ENCODE measurements at regions not wholly inside any gene's neighbourhood (a gene's known extent, or its start where the extent isn't known, plus 50 kb on each side); places are given as distances from the start of the nearest gene placed in this dataset.
"Not testable (repeated sequence)": the region's sequence is repeated elsewhere in the genome, so short reads cannot be mapped to it uniquely, and the experiment has no call there.

DNA sequence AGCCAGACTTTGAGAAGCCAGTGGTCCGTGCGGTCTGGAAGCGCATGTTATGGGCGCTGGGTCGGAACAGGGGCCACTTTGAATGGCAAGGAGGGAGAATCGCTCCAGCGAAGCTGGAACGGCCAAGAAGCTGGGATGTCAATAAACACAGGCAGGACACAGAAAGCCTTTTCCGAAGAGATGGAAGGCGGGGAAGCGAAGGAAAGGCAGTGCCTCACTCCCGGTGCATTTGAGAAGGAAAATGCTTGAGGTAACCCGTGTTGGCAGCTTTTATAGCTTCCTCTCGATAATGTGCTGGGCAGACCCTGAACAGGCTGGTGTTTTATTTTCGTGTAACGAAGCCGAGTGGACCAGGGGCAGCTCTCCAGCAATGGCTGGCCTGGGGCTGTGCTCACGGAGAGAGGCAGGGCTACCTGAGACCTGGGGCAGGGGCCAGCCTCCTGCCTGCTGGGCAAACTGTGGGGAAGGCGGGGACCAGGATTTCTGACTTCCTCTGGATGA, 84.2 kb upstream of the SPRY4 start:
- no peak for DNase-seq (ENCODE audit: low read depth)

DNA sequence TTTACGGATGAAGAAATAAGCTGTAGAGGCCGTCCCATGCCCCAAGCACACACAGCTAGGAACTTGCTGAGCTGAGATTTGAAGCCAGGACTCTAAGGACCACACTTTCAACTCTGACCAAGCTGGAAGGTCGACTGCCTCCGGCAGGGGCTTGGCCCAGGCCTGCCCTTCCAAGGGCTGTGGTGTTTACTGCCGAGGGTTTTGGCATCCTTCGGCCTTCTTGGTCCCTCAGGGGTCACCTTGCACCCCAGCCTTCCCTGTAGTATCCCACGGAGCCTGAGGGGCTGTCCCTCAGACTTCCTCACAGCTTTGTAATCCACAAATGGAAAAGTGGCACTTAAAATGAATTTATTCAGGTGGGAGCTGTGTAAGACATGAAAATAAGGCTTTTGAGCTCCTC, 83.7 kb upstream of the SPRY4 start:
- DNase-seq (ENCODE audit: low read depth): no peak

DNA sequence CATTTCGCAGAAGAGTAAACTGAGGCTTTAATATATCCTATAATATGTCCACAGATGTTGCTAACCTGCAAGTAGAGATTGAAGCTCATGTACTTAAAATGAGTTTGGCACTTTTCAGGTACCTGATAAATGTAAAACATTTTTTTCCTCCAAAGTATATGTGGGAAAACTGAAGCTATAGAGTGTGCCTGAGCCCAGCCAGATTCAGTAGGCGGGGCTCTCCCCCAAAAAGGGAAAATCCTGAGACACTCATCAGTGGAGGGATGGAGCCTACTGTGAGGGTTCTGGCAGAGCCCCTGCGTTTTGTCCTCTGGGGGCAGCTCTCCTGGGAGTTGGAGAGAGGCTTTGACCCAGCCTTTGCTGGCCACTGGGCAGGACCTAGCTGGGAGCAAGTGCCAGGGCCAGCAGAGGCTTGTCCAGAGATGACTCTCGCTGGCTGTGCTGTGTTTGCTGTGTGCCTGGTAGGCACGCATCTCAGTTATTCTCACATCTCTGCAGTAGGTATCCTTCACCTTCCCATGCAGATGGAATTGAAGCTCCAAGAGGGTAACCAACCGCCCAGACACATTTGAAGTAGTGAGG, 81.1 kb upstream of the SPRY4 start:
- DNase-seq (ENCODE audit: low read depth): no peak

DNA sequence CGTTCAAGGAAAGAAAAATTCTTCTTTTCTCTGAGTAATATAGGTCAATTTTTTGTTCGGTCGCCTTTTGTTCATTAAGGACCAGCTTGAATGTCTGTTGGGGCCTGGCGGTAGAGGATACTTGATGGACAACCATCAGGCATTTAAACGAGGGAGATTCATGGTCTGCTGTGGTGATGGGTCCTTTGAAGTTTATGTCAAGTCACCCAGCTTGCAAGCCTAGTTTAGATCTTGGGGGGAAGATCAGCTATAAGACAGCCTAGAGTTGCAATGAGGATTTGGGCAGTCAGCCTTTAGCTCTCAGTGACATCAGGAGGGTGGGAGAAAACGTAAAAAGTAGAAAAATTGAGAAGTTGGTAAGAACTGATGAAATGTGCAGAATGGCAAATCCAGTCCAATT, 80.2 kb upstream of the SPRY4 start:
- no peak for DNase-seq (ENCODE audit: low read depth)

DNA sequence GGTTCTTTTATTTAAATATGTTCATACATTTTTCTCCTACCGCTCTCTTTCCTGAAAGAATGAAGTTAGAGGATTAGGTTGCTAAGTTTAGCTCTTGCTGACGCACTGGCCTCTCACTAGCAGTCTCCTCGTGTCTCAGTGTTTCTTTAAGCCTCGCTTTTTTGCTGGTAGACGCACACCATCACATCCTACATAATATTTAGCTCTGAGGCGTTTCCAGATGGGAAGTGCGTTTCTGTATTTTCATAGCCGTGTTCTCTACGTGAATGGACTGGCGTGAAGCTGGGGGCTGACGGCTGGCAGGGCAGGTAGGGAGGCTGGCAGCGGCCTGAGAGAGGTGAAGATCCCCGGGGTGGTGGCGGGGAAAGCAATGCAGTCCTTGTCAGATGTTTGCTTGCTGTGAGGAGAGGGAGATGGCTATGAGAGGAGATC, 79.2 kb upstream of the SPRY4 start:
- no peak for DNase-seq (ENCODE audit: low read depth)

DNA sequence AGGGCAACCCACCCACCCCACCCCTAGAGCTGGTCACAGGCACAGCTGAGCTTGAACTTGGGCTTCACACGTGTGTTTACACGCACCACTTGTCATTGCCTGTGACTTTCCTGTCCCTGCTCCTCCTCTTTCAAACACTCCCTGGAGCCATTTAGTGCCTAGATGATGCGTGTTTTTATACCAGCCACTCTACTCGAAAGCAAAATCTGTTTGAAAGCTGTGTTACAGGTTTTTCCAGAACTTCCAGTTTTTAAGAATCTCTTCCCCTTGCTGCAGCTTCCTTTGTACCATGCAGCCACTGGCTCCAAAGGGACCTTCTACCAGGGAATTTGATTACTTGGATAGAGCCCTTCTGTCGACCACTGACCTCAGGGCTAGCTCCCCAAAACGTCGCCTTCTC, 78.8 kb upstream of the SPRY4 start:
- DNase-seq (ENCODE audit: low read depth): no peak

DNA sequence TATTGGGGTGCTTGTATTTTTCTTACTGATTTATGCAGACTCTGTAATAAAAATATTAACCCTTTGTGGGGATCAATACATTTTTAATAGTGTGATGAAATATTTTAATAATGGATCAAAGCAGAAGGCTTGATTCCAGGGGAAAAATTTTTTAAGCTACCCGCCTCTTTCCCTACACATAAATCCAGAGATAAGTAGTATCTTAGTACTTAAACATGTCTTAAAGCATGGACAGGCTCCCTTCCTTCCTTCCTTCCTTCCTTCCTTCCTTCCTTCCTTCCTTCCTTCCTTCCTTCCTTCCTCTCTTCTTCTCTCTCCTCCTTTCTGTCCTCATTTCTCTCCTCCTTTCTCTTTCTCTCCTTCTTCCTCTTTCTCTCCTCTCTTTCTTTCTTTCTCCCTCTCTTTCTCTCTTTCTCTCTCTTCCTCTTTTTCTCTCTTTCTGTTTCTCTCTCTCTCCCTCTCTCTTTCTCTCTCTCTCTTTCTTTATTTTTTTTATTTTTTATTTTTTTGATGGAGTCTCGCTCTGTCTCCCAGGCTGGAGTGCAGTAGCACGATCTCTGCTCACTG, 78.0 kb upstream of the SPRY4 start:
- DNase-seq (ENCODE audit: low read depth): no peak

DNA sequence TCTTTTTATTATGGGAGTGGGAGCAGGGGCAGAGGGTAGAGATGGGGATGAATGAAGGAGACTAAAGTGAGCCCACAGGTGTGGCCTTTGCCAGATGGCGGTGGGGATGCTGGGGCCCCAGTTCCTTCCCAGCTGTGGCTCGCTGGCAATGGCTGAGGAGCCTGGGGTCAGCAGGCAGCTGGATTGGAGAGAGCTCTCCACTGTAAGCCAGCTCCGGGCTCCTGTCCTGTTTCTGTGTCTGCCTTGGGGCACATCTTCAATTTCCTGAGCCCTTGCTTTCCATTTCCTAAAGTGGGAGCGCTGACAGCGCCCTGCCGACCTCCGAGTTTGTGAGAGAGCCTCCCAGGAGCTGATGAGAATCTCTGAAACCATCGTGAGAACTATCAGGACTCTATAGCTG, 75.6 kb upstream of the SPRY4 start:
- no peak for DNase-seq (ENCODE audit: low read depth)

DNA sequence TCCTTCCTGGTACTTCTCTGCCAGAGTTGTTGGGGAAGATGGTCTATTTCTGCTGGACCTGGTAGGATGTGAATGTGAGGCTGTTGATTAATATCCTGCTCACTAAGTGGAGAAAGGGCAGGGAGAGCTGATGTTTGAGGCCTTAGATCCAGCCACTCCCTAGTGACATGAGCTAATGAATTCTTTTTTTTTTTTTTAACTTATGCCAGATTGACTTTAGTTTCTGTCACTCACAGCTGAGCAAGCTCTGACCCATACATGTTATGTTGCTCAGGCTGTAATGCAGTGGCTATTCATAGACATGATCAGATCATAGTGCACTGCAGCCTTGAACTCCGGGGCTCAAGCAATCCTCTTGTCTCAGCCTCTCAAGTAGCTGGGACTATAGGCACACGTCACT, 75.1 kb upstream of the SPRY4 start:
- no peak for DNase-seq (ENCODE audit: low read depth)

DNA sequence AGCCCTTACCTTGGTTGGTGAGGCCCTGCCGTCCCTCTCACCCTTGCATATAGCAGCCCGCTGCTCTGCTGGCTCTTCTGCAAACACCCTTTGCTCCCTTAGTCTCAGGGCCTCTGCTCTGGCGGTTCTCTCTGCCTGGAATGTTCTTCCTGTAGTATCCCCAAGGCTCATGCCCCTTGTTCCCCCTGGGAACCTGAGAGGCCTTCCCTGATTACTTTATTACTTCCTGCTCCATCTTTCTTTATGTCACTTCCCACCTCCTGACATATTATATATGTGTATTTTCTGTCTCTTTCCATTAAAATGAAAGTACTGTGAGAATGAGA, 73.9 kb upstream of the SPRY4 start:
- no peak for DNase-seq (ENCODE audit: low read depth)

DNA sequence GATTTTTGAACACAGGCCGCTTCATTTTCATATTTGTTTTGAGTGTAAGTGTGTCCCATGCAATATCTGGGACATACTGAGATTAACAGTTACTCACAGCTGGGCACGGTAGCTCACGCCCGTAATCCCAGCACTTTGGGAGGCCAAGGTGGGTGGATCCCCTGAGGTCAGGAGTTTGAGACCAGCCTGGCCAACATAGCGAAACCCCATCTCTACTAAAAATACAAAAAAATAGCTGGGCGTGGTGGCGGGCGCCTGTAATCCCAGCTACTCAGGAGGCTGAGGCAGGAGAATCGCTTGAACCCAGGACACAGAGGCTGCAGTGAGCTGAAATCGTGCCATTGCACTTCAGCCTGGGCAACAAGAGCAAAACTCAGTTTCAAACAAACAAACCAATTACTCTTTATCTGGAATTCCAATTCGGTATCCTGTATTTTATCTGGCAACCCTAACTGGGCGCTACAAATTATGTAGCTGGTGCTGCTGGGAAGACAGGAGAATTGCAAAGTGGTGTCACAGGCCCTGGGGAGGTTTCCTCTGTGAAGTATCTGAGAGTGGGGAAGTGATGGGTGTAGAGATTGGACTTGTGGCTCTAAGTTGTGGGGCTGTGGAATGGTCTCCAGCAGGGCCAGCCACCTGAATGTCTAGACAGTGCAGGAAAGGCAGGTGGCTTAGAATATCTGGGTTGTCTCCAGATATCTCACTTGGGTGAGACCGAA, 73.3 kb upstream of the SPRY4 start:
- not testable (repeated sequence) for DNase-seq (ENCODE audit: low read depth)

DNA sequence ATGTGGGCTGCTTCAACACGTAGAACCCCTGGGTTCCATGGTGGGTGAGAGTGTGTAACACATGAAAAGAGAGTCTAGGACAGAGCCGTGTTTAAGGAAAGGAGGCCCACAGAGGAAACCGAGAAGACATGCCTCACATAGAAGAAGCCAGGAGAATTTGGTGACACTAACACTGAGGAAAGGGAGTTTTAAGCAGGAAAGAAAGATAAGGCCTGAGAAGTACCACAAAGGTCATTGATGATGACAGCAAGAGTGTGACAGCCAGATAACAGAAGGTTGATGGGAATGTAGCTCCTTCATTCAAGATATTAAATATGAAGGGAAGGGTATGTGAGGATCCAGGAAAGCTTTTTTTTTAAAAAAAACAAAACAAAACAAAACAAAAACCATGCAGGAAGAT, 72.4 kb upstream of the SPRY4 start:
- no peak for DNase-seq (ENCODE audit: low read depth)

DNA sequence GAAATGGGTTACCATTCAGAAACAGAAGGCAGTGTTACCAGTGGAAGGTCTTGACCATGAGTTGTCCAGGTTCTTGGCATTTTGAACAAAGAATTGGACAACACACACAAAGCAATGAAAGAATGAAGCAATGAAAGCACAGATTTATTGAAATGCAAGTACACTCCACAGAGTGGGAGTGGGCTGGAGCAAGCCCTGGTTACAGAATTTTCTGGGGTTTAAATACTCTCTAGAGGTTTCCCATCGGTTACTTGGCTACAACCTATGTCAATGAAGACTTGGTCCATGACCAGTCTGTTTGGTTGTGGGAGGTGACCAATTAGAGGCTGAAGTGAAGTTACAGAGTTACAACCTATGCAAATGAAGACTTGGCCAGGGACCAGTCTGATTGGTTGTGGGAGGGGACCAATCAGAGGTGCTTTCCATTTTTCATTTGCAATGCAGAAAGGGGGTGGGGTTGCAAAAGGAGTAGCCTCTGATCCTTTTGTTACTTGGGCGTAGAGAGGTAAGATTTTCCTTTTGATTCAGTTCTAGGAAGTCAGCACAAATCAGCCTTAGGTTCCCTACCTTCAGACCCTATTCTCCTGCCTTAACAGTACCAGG, 71.7 kb upstream of the SPRY4 start:
- no peak for DNase-seq (ENCODE audit: low read depth)

DNA sequence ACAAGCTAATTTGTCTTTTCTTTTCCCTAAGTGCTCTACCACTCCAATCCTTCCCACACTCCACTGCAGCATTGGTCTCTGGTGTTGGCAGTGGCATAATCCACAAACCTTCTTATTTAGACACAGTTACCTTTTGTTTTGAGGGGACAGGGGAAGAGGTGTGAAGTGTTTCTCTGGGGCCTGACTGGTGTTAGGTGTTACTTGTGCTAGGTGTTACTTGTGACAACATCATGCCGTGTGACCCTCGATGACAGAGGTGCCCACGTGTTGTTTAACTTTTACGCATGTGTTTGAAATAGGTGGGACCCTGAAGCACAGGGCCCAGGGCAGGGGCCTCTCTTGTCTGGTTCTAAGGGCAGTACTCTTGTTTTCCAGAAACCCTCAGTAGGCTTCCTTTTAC, 70.5 kb upstream of the SPRY4 start:
- no peak for DNase-seq (ENCODE audit: low read depth)

DNA sequence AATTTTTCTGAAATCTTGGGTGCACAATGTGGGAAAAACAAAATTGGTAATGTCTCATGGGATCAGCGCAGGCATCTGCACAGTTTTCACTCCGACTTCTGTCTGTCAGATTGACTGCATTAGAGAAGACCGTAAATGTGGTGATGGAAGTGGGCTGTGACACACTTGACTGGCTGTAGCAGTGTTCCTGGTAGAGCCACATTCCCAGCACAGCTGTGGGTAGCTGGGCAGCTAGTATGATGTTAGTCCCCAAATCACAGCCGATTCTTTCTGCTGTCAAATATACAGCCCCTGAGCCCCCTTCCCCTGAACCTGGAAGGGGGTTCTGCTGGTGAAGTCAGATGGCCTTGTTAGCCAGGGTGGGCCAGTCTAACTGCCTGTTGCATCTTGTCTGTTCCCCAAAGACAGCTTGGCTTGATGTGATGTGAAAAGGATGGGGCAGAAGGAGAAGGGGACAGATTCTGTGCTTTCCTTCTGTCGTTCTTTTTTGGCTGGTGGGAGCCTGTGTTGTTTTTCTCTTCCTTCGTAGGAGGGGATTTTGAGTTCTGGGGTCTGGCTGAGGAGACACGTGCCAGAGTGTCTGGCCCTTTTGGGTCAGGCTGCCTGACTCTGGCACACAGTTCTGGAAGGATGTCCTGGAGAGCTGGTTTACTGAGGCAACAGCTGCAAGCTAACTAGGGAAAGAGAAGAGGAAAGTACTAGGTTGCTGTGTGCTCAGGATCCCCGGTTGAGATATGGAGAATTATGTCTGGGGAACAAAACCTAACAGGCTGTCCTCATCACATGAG, 66.4 kb upstream of the SPRY4 start:
- peak; percentile 43 for DNase-seq (ENCODE audit: low read depth)

DNA sequence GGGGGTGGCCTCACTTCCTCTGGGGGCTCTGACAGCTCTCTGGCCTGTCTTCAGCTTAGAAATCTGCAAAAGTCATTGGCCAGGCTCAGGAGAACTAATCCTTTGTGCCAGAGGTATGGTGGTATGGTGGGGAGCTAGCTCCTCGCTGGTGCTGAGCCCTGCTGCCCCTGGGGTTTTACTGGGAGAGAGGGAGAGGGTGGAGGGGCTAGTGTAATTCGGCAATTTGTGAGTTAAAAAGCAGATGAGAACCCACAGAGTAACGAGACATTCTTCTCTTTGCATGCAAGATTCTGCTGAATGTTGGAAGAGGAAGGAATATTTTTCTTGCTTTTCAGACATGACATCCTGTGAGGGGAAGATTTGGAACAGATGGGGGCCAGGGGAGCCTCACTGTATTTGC, 65.5 kb upstream of the SPRY4 start:
- no peak for DNase-seq (ENCODE audit: low read depth)

DNA sequence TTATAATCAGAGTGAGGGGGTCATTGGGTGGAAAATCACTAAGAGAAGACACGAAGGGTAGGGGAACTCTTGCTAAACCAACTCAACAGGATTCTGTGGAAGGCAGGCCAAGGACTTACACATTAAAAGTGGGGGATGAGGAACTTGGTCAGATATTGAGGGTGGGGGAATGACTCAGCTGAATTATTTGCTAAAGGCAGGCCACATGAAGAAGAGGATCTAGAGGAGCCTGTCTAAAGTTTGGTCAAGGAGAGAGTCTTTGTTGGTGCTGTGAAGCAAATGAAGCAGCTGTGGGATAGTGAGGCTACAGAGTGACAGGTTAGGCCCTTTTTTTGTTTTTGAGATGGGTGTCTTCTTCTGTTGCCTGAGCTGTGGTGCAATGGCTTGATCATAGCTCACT, 63.9 kb upstream of the SPRY4 start:
- no peak for DNase-seq (ENCODE audit: low read depth)

DNA sequence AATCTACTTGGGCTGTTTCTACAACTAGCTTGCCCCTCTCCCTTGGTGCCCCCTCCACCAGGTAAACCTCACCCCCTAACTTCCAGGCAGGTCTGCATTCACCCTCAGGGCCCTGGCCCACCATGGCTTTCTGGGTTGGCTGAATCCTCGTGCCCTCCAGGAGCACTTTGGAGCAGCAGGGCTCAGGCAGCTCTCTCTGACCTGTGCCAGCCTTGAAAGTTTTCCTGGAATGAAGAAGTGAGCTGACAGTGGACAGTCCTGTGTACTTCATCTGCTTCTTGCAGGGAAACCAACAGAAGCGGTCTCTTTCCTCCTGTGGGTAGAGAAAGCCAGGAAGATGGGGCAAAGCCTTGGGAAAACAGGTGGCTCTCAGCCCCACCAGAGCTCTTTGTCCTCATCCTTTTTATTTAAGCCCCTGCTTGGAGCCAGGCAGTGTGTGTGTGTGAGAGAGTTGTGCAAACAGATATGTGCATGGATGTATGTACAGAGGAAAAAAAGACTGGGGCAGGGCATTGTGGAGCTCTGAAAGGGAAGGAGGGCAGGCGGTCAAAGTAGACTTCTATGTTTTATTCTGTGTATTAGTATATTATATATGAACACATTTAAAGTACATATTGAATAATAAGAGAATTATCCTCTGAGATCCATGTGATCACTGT, 62.3 kb upstream of the SPRY4 start:
- DNase-seq (ENCODE audit: low read depth): no peak

DNA sequence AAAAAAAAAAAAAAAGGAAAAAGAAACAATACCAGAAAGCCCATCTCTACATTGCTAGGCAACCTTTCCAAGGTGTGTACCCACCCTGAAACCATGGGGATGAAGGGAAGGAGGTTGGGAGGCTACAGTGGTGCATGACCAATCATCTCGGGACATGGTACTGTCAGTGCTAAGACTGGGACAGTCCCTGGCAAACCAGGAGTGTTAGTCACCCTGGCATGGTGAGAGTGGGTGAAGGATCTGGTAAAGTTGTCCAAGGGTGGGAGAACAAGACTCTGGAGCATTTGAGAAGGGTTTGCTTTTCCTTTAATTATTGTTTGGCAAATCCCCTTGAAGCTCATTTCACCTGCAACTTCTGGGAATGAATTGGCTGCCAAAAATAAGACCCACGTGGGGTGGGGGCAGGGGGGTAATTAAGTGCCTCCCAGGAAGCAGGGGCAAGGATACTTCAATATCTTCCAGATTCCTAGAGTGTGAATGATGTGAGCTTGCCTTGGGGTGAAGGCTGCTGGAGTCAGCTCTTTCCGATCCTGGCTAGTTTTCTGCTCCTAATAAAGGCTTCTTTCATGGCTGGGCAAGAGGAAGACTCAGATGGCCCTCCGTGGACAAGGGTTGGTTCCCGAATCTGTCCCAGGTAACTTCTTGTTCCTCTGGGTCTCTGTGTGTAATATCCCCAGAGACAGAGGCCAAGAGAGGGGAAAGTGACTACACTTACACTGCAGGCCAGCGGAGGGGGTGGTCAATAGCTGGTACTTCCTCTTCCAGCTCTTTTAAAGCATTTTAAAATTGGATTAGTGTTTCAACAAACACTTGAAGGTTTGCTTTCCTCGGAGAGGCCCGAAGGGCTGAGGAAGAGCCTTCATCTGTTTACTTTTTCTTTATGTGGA, 61.6 kb upstream of the SPRY4 start:
- no peak for DNase-seq (ENCODE audit: low read depth)

DNA sequence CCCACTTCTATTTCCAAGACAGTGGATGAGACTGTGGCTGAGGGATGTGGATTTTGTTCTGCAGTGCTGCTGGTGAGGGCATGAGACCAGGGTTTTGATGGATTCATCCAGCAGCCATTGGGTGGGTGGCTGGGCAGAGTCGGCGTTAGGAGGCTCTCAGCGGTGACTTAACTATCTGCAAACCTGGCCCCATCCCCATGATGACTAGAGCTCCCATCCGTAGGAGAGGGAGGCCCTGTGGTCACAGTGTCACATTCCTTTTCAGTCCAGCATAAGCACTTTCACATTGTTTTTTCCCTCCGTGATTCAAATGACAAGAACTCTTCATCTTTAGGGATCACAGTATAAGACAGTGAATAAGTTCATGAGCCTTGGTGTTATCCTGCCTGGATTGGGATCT, 60.4 kb upstream of the SPRY4 start:
- no peak for DNase-seq (ENCODE audit: low read depth)
